ENCODE measurements at regions not wholly inside any gene's neighbourhood (a gene's known extent, or its start where the extent isn't known, plus 50 kb on each side); places are given as distances from the start of the nearest gene placed in this dataset.

DNA sequence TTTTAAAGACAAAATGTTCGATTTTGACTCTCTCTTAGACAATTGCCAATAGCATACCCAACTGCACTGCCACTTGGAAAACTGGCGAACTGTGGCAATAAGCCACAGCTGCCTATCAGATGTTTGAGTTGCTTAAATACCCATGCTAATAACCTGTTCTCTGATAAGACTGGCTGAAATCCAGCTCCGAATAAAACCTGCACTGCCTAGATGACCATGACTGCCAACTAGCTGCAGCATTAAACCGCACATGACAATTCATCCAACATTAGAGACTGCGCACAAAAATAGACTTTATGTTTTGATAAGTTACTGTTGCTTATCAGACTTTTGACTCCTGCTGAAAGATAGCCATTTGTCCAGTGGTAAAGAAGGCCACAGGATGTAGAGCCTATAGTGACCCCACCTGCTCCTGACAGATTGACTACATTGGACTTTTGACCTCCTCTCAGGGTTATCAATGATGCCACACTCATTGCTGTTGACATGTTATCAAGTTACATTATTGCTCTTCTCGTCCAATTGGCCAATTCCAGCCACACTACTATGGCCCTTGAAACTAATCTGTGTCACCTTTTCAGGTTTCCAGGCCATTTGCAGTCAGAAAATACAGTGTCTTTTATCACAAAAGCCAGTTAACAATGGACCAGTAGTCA is 299.0 kb downstream of the HGF start:
- Histone ChIP-seq H3K4me3 (no peak overlapping the region), H3K36me3 (replicated peaks in 1 of 2) (no peaks in the 10 kb centered on the region), H3K27ac (no peak overlapping the region), H3K9me3 (replicated peaks in 1 of 3) (no peaks in the 10 kb centered on the region), H3K4me1 (replicated peaks in 1 of 2) (no peaks in the 10 kb centered on the region), H3K27me3 (no peaks in the 10 kb centered on the region)
- no peak for TF ChIP-seq POLR2A (IDR thresholded peaks at IDR 0.05)
- WGBS, 4 donors = 45 to 63% (median 53%) methylated on average over 6 of the region's 6 CpGs
- DNase-seq = no peak
- intact Hi-C loops (cut with DNase I) = loop anchor here in 1 of 2 donors (5.0 kb wide), 1 partner anchor 774 kb away; no protein-coding TSS in a partner anchor

GRCh38 chr7:81469869-81470723 is 299.8 kb downstream of the HGF start:
- Histone ChIP-seq H3K27ac (no peak overlapping the region), H3K27me3 (no peaks in the 10 kb centered on the region), H3K4me3 (no peak overlapping the region), H3K4me1 (replicated peaks in 1 of 2) (no peaks in the 10 kb centered on the region), H3K9me3 (replicated peaks in 1 of 3) (no peaks in the 10 kb centered on the region), H3K36me3 (replicated peaks in 1 of 2) (no peaks in the 10 kb centered on the region)
- intact Hi-C loops (cut with DNase I) = loop anchor here in 1 of 2 donors (5.0 kb wide), 1 partner anchor 773 kb away; no protein-coding TSS in a partner anchor
- TF ChIP-seq POLR2A (IDR thresholded peaks at IDR 0.05) (no peak), CTCF (IDR thresholded peaks at IDR 0.05) (peak; percentile 49 to 72 (median 60))
- WGBS, 4 donors = 27 to 38% (median 30%) methylated on average over 9 of the region's 9 CpGs
- peak; percentile 62 to 77 (median 71) for DNase-seq

DNA sequence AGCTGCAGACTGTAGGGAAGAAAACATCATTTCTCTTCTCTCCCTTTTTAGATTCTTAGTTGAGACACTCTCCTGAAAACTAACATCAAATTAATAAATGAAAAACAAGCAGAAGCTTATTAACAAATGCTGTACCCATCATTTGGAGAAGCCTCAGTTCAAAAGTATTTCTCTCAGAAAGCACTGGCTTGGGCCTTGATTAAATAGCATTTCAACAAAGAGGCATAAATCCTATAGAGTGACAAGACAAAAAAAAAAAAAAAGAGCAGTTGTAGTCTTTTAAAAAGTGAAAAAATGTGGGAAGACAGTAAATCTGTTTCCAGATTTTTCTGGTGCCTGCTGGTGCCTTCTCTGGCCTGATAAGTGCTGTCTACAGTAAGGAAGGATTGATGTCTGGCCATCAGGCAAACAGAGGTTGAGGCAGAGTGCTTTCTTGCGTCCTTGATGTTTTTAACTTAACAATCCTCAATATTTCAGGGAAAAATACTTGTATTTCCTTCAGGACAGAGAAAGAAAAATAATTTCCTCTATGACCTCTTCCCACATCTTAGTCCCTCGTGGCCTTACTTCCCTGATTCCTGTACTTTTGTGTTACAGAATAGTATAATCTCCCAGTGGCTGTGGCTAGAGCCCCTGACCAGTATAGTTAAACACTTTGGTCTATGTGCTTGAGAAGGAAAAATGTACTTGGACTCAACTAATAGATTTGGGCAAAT is 300.5 kb downstream of the HGF start:
- DNase-seq = no peak
- no peaks in the 10 kb centered on the region for H3K36me3 ChIP-seq (replicated peaks in 1 of 2)
- WGBS, 4 donors = 44 to 58% (median 50%) methylated on average over 2 of the region's 2 CpGs
- H3K9me3 ChIP-seq (replicated peaks in 1 of 3) = no peaks in the 10 kb centered on the region
- H3K4me3 ChIP-seq = no peak overlapping the region
- H3K27me3 ChIP-seq = no peaks in the 10 kb centered on the region
- no peak for TF ChIP-seq CTCF (IDR thresholded peaks at IDR 0.05)
- TF ChIP-seq POLR2A (IDR thresholded peaks at IDR 0.05) = no peak
- intact Hi-C loops (cut with DNase I) = no loop called here
- H3K4me1 ChIP-seq (replicated peaks in 1 of 2) = no peaks in the 10 kb centered on the region
- no peak overlapping the region for H3K27ac ChIP-seq

DNA sequence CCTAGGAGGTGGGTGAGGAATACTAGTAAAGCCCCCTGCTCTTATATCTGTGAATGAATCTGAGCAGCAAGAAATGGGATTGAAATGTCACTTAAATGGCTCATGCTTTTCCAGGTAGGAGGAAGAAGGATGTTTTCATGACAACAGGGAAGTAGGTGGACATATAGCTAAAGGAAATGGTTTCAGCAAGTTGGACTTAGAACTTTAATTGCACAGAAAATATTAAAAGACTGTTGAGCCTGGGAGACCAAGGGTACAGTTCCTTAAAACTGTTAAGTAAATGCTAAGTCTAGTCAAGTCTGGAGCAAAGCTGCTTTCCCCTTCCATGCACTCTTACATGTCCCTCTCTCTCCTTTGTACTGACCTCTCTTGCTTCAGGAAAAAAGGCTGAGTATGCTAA is 301.3 kb downstream of the HGF start:
- H3K27me3 ChIP-seq = no peaks in the 10 kb centered on the region
- H3K27ac ChIP-seq = no peak overlapping the region
- intact Hi-C loops (cut with DNase I) = no loop called here
- H3K36me3 ChIP-seq (replicated peaks in 1 of 2) = no peaks in the 10 kb centered on the region
- TF ChIP-seq CTCF (IDR thresholded peaks at IDR 0.05) (no peak), POLR2A (IDR thresholded peaks at IDR 0.05) (no peak)
- no peak overlapping the region for H3K4me3 ChIP-seq
- no peaks in the 10 kb centered on the region for H3K9me3 ChIP-seq (replicated peaks in 1 of 3)
- no peak for DNase-seq
- no peaks in the 10 kb centered on the region for H3K4me1 ChIP-seq (replicated peaks in 1 of 2)

Data from adrenal gland (tissue), 9 donors.